DMS79 (cell line): ENCODE measurements at regions not wholly inside any gene's neighbourhood (a gene's known extent, or its start where the extent isn't known, plus 50 kb on each side); places are given as distances from the start of the nearest gene placed in this dataset.

Source experiments
- DNase-seq: peaks from one replicate; lab custom pipeline; 2025; lab: John Stamatoyannopoulos, UW

DNA sequence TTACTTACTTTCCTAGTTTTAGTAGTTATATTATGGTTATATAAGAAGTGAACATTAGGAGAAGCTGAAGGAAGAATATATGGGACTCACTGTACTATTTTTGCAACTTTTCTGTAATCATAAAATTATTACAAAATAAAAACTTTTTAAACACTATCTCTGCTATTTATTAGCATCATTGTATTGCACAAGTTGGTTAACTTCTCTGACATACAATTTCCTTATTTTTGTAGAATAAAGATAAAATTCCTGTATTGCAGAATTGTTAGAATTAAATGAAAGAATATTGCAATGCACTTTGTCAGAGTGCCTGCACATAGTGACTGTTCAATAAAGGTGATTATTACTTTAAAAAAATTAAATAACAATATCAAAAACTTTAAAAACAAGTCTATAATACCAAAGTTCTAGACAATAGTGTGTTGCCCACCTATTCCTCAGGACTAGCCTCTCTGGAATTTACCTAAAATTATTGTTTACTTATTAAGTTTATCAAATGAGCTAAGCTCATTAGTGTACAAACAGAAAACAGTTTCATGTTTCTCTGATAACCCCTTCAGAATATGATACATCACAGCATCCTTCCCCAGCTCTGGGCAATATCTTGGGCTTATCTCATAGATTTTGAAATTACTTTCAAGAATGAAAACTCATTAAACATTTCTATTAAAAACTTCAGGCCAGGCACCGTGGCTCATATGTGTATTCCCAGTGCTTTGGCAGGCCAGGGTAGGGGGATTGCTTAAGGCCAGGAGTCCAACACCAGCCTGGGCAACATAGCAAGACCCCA, 77.4 kb upstream of the TMPO start:
- DNase-seq: no peak

DNA sequence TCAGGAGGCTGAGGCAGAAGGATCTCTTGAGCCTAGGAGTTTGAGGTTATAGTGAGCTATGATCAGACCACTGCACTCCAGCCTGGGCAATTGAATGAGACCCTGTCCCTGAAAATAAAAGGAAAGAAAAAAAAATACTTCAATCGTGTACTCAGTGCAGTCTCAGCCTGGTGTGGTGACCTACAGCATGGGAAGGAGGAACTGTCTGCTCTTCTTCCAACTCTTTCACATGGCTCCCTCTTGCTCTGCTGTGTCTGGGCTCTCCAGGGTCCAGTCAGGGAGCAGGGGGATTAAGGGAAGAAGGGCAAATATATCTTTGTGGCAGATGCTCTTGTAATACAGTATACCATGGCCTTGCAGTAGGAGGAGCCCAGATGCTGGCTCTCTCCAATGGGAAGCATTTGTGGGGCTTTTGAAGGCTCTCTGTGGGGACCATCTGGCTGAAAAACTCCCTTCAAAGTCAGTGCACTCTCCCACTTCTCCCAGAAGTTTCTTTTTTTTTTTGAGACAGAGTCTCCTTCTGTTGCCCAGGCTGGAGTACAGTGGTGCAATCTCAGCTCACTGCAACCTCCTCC, 76.6 kb upstream of the TMPO start:
- no peak for DNase-seq

DNA sequence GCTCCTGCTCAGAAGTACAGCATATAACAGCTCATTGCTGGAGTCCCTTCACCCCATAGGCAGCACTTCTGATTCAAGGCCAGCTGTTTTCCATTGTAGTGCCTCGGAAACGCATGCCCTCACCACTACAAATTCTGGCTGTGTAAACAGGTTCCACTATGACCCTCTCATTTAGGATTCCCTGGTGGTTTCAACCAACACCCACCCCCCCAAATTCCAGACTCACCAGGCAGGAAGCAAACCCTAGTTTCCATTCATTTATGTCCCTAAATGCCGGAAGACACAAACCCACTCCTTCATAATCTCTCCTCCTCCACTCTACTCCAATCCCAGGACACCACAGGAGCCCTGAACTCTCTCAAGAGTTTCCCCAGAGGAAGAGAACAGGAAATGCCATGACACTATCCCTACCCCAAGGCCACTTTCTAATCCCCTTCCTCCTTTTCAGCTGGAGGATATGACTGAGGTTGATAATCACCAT, 75.9 kb upstream of the TMPO start:
- no peak for DNase-seq

DNA sequence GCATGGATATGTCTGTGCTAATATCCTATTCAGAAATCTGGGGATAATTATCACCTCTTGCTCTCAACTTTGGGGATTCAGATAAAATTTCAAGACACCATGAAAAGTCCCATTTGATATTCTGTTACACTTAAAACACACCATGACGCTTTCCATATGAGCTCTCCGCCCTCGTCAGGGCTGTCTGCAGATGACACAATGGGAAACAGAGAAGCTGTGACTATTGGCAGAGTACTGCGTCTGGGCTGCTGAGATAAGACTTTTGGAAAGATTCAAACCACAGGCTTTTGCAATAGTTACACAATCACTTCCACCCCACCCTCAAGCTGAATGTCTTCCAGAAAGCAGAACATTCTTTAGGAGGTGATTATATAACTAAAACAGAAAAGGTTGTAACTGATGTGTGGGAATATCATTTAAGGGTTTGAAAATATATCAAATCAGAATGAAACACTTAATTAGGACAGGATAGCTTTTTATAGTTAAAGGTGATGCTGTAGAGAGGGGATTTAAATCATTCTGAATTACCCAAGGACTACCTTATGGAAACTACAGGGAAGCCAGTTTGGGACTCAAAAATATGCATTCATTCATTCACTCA, 75.3 kb upstream of the TMPO start:
- DNase-seq: no peak

DNA sequence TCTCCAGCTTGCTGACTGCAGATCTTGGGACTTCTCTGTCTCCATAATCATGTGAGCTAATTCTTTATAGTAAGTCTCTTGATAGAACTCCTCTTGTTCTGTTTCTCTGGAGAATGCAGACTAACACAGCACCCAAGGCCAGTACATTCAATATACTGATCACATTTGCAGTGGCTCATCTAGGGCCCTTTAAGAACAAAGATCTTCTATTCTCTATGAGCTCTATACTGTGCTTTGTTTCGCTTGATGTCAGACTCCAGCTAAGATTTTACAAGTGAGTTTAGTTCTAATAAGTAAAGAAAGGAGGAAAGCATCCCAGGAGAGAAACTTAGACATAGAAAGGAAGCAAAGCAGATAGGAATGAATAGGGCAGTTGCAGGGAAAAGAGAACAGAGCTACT, 69.3 kb upstream of the TMPO start:
- no peak for DNase-seq

DNA sequence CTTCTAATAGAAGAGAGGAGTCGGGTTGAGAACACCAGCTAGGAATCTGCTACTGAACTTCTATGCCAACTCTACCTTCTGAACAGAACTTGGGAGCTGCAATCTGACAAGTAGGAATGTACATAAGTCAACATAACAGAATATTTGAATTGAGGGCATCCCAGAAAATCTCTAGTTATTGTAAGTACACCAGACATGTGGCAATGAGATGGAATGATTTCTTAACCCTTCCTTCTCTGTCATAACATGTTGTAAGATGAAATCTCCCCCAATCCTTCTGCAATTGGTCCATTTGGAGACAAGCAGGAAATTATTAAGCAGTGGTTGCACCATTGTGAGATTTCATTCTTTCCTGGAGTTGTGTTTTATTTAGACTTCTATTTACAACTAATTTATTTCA, 68.7 kb upstream of the TMPO start:
- no peak for DNase-seq

DNA sequence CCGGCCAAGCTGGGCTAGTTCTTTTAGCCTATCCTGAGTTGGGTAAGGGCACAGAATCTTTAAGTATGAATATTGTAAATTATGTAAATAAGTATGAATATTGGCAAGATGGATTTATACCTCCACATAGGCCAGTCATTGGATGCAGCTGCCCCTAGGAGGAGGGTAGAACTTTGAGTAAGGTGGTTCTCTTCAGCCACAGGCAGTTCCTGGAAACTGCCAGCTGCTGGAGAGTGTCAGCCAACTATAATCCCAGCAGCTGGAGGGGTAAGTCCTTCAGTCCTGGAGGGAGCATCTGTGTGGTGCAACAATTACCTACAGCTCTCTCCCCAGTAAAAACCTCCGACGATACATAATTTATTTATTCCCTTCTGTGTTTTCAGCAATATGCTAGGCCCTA, 65.8 kb upstream of the TMPO start:
- DNase-seq: no peak

DNA sequence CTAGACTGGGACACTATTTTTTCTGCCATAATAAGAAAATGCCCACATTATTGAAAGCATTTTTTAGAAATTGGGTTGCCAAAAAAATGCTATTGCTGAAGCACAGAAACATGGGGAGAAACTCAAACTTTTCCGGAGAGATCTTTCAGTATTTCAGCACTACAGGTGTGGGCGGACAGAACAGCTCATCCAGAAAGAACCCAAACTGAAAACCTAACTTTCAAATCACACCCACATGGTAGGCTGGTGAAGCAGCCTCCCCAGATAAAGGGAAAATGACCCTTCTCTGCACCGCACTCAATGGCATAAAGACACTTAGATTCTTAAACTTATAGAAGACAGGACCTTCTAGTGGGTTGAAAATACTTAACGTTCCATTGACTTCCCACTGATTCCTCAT, 62.3 kb upstream of the TMPO start:
- no peak for DNase-seq

DNA sequence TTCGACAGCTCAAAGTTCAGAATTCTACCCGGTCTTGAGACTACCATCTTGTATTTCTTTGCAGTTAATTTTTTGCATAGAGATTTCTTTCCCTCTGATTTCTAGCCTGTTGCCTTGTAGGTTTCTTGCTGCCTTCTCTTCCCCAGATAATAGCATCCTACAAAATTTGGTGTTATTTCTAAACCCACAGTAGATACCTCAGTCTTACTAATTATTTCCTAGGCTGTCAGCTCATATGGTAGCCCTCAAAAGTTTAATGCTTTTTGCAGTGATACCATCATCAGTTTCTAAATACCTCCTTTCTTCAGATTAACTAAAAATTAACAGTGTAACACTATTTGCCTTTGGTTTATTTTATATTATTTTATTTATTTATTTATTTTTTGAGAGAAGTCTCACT, 61.9 kb upstream of the TMPO start:
- DNase-seq: no peak

DNA sequence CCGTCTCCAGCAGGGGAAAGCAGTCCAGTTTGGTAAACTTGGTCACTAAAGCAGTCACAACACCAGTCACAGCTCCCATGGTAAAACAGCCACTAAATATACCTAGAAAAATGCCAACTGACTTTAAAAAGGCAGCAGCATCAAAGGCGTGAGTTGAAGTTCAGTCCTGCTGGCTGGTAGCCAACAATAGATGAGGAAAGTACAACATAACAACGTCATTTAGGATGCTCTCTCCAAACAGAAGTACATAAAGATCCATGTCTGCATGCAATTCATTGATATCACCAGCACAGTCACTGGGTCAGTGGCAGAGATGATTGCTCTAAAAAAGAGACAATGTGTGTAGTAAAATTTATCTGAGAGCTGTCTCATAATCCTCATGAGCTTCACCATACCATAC, 59.3 kb upstream of the TMPO start:
- DNase-seq: no peak

DNA sequence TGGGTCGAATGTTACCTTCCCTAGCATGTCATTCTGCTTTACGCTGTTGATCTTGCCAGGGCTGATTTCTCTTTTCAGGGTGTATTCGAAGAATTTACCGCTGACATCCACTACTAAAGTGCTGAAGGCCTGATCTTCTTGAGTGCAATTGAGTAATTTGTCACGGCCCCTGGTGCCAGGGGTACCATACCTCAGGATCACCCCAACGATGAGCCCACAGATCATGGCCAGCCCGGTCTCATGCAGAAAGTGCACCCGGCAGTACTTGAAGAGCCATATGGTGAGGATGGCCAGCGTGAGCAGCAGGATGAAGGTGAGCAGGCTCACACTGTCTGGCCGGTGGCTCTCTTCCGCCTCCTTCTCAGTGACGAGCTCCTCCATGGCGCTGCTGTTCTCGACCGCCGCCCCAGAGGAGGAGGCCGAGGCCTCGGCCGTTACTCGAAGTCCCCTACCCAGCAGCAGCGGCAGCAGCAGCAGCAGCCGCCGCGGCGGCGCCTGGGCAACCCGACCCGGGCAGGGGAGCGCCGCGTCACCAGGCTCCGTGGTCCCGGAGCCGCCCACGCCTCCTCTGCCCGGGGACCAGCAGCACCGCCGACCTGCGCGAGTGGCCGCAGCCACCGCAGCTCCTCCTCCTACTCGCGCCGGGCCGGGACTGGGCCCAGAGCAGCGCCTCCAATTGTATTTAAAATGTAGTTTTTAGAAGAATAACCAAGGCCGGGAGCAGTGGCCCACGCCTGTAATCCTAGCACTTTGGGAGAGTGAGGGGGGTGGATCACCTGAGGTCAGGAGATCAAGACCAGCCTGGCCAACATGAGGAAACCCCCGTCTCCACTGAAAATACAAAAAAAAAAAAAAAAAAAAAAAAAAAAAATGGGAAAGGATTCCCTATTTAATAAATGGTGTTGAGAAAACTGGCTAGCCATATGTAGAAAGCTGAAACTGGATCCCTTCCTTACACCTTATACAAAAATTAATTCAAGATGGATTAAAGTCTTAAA, 58.5 kb upstream of the TMPO start:
- peak; percentile 58 for DNase-seq

DNA sequence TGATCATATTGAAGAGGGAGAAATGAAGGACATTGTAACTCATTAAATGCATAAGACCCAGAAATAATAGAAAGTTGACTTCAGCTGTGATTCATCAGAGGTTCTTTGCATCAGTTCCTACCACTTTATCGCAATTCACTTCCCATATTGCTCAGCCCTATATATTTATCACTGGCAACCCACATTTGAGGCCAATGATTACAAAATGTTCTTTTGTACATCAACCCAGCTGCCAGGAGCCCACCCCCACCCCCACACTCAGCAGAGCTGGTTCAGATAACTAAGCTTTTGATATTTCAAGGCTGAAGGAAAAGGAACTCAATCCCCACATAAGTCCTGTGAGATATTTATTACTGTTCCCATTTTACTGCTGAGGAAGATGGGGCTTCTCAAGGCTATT, 51.2 kb upstream of the TMPO start:
- DNase-seq: no peak

DNA sequence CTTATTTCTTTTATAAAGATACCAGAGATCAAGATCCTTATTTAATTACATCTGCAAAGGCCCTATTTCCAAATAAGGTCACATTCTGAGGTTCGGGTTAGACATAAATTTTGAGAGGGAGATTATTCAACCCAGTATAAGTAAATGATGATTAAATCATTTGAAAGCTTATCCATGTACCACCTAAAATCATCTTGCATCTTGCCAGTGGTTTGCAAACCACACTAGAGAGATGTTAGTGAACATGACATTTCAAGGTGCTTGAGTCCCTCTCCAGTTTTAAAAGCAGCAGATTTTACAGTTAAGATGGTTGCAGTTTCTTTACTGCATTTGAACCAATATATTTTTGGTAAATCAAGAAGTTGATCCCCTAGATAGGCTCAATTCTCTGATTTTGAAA, 49.9 kb upstream of the TMPO start:
- no peak for DNase-seq
